Activated CD8-positive, alpha-beta memory T cell treated with anti-CD3 and anti-CD28 coated beads, Interleukin-2, amount 50 U/mL, for 4 hours (primary cell): ENCODE measurements at regions not wholly inside any gene's neighbourhood (a gene's known extent, or its start where the extent isn't known, plus 50 kb on each side); places are given as distances from the start of the nearest gene placed in this dataset.

ENCODE experiments used
- DNase-seq: peaks from one replicate; pipeline ENCODE4 v3.0.0-alpha.2; 2020

DNA sequence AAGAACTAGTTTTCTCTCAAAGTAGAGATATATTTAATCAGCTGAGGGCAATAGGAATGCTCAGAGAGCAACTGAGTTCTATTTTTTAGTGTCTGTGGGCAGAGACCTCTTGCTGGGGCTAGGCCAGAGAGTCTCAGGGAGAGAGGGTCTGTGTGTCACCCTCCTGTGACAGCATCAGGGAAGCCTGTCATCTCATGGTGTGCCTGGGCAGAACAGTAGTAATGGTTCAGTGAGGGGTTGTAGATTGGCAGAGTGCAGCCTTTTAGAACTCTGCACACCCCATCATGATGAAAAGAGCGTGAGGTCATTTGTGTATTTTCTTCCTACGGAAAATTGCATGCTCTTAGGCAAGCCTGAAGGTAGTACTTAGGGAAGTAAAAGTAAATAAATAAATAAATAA lies 1396.5 kb upstream of the AGA start:
- DNase-seq, result no peak

DNA sequence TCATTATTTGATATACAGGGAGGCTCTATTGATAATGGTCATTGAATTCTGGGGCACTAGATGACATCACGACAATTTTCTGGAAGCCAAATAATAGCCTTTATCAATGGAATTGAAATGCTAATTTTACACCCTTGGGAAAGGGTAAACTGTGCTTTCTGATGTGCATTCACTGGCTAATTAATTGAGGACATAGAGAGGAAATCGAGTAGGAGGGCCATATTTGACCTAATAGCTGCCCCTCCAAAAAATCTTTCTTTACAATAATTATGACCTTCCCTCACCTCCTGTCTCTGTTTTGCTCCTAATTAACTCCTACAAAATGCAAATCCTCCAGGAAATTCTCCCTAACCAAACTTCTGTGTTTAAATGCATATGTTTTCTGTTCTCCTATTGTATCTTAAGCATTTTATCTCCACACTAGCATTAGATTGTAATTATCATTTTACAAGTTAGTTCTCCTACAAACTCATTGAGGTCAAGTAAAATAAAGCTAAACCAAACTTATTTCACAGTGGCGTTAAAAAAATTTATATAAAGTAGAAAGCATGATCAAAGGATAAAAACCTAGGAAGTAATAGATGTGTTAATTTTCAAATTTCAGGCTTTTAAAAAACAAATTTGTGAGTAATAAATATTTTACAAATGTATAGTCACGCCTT lies 1414.0 kb upstream of the AGA start:
- DNase-seq, result no peak

DNA sequence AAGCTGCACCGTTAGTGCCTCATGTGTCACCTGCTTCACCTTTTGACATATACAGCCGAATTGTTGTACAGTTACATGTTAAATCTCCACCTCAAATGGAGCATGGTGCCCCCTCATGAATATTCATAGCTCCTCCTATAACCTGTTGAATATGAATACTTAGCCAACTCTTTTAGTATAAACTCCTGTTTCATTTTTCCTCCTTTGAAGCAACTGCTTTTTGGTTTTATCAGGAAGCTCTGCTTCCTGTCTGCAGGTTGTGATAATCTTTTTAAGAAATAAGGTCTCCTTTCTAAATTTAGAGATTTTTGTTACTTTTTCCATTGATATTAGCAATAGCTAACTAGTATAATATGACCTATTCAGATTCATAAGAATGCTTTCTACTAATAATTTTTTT lies 1429.2 kb upstream of the AGA start:
- no peak for DNase-seq

DNA sequence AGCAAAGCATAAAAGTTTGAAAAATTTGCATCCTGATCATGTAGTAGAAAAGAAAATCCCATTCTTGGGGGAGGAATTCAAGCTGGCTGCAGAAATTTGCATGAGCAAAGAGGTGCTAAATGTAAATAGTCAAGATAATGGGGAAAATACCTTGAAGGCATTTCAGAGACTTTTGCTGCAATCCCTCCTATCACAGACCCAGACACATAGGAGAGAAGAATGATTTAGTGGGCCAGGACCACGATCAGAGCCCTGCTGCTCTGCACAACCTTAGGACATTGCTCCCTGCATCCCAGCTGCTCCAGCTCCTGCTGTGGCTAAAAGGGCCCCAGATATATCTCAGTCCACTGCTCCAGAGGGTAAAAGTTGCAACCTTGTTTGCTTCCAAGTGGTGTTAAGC lies 1439.7 kb upstream of the AGA start:
- DNase-seq, result no peak

DNA sequence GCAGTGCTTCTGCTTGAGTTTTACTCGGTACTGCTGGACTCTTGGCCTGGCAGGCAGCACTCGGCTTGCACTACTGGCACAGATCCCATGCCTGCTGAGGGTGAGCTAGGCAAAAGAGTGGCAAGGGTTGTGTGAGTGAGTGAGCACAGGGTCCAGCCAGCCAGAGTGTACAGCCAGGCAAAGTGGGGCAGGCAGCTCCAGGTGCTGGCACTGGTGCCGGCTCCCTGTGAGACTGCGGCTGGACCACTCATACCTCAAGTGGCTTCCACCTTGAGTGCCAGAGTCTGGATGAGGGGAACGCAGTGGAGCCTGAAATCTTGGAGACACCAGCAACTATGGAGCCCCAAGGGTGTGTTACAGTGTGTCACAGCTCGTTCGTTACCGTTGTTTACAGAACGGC lies 1451.9 kb upstream of the AGA start:
- DNase-seq, result no peak

DNA sequence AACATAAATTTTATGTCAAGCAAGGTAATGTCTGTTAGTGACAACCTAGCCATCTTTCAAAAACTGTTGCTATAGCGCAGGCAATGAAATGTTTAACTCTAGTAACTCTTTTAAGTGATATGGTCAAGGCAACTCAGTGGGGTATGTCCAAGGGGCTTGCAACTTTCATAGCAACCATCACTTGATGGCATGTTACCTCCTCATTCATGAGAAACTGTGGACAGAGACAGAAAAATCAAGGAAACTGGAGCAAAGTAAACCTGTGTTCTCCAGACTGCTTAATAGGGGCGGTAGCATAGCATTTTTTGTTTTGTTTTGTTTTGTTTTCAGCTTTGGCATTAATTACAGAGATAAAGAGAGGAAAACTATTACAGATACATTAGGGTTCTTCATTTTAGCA lies 1456.8 kb upstream of the AGA start:
- DNase-seq, result no peak

DNA sequence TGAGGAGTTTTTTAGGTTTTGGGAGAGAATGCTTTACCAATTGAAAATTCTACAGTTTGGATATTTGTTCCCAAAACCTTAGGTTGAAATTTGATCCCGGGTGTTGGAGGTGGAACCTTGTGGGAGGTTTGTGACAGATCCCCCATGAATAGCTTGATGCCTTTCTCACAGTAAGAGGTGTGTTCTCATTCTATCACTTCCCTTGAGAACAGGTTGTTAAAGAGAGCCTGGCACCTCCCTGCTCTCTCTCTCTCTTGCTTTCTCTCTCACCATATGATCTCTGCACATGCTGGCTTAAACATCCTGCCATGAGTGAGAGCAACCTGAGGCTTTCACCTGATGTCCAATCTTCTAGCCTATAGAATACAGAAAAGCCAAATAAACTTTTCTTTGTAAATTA lies 1475.5 kb upstream of the AGA start:
- DNase-seq, result no peak

DNA sequence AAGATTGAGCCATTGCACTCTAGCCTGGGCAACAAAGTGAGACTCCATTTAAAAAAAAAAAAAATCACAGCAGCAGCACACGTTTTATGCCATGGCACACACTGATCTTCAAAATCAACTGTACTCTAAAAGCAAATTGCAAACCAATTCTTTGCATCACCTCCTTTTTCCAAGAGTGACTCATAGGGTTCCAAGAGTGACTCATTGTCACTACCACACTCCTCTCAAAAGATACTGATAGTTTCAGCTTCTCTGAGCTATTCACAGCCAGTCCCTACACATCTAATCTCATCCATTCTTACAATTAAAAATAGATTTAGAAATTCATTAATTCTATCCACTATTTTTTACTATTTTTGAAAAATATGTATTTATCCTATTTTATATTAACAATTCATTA lies 1494.9 kb upstream of the AGA start:
- DNase-seq, result no peak

DNA sequence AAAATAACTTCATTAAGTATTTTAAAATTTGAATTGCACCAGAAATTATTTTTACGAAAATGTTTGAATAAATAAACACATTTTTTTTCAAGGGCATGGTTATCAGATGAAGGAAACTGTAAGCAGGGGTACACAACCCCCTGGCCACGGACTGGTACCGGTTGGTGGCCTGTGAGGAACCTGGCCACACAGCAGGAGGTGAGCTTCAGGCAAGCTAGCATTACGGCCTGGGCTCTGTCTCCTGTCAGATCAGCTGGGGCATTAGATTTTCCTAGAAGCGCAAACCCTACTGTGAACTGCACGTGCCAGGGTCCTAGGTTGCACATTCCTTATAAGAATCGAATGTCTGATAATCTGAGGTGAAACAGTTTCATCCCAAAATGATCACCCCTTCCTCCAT lies 1499.7 kb upstream of the AGA start:
- DNase-seq, result no peak

DNA sequence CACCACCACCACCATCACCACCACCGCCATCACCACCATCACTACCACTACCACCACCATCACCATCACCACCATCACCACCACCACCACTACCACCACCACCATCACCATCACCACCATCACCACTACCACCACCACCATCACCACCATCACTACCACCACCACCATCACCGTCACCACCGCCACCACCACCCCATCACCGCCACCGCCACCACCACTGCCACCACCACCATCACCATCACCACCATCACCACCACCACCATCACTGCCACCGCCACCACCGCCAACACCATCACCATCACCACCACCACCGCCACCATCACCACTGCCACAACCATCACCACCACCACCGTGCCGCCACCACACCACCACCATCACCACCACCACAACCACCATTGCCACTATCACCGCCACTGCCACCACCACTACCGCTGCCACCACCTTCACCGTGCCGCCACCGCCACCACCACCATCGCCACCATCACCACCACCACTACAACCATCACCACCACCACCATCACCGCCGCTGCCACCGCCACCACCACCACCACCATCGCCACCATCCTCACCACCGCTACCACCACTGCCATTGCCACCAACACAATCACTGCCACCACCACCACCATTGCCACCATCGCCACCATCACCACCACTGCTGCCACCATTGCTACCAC lies 1511.3 kb upstream of the AGA start:
- no peak for DNase-seq

DNA sequence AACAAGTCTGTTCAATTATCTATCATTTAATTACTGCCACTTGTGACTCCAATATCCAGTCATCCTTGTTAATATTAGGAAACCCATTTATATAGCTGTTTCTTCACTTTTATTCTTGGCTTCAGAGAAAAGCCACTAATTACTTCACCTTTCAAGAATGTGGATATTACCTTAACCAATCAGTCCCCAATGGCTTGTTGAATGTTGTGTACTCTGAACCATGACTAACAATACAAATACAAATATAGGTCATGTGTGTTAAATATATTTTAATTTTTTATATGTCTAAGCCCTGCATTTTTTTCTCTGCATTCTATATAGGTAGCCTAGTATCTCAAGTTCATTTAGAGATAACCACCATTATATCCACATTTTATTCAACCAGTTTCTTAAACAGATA lies 1513.4 kb upstream of the AGA start:
- DNase-seq, result no peak

DNA sequence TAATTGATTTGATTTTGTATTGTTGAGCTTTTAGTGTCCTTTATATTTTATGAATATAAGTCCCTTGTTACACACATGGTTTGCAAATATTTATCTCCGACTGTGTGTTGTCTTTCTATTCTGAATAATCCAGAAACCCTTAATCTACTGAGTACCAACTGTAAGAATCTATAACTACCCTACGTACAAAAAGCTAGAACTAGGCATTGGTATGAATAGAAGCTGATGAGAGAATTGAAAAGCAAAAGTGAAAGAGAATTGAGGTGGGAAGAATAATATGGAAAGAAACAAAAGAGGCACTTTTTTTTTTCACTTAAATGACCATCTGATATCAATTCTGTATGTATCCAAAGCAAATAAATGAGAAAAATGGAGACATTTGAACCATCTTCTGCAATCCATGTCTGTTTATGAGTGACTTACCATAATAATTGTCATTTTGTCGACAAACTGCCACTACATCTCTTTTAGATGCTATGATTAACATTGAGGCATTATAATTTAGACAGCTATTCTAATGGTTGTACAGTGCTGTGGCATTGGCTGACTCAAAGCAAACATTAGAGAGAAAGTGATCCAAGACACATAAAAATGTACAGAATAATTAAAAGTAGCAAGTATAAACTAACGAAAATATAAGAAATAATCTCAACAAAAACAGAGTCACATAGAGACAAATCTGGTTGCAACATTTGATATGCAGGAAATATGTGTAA lies 1516.6 kb upstream of the AGA start:
- DNase-seq, result no peak

DNA sequence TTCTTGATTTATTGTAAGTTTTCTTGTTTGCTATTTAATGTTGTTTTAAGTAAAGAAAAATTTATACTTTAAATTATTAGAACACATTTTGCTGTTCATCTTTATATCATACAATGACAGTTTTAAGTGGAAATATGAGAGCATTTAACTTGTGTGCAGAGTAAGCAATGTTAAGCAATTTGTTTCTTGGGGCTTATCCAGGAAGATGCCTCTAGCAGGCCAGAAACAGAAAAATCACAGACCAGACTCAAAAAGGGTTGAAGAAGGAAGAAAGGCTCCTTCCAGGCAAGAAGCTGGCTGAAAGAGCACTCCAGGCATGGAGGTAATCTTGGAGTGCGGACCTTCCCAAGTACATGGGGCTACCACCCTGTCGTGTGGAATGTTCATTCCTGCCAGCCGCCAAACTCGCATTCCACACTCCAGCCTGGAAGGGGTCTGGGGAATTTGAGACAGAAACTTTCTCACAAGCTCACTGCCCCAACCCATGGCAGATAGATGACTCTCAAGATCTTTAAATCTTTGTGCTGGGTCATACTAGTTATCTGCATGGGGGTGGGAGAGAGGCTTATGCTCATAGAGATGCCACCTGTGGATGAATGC lies 1521.3 kb upstream of the AGA start:
- no peak for DNase-seq

DNA sequence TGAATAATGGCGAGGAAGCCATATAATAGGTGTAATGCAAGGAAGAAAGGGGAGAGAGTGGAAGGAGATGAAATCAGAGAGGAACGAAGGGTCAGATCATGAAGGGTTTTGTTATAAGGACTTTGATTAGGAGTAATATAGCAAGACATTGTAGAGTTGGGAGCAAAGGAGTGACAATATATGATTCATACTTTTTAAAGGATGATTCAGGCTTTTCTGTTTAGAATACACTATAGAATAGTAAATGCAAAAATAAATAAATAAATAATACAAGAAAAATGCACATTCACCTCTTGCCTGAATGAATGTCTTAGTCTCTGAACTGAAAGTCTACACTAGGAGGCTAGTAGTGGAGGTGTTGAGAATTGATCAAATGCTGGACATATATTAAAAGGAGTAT lies 1524.4 kb upstream of the AGA start:
- DNase-seq, result no peak

DNA sequence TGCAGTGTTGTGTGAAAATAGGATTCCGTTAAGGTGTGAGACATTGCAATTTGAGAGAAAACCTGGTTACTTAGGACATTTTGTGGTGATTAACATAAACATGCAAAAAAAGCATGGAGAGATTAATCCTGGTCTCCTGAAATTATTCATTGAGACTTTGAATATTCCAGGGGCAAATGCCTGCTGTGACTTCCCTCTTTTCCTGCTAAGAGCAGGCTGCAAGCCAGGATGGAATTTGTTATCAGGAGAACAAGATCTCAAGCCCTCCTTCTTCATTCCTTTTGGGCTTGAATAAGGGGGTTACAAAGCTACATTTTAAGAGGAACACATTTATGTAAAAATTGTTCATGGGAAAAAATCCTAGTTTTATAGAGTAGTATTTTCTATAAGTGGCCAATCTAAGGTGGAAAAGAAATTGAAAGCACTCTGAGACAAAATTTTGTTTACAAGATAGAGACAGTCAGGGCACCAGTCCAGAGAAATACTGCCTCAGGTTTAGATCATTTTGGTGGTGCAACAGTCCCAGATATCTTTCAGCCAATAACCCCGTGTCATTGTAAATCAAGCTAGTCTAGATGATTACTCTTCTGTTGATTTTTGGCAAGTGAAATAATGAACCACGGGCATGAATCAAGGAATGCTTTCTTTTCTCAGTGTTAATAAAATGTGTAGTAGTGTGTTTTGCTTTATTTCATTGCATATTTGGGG lies 1528.3 kb upstream of the AGA start:
- DNase-seq, result no peak

DNA sequence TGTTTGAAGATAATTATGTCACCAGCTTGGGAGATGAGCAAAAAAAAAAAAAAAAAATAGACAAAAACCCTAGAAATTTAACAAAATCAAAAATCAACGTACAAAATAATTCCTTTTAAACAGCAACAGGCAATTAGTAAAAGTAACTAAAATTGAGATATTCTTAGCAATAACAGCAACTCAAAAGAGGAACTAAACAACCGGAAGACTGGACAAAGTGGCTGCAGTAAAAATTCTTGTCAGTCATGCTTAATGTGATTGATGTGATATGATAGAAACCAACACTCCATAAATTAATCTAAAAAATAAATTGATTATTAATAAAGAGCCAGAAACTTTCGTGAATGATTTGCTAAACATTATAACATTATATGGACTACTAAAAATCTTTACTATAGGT lies 1534.6 kb upstream of the AGA start:
- no peak for DNase-seq

DNA sequence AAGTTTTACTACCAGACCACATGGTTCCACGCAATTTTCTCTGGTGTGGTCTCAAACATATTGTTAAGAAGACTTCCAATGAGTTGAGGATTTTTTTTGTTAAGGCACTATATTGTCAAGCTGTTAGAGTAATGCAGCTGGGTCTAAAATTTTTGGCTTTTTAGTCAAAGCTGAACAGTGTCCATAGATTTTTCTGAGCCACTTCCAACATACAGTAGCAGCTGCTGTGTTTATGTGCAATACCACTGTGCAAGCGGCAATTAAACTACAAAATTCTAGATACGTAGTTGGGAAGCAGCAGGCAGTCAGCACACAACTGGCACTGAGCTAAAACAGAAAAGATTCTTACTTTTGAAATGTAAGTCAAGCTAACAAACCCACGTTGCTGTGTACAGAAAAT lies 1551.1 kb upstream of the AGA start:
- no peak for DNase-seq

DNA sequence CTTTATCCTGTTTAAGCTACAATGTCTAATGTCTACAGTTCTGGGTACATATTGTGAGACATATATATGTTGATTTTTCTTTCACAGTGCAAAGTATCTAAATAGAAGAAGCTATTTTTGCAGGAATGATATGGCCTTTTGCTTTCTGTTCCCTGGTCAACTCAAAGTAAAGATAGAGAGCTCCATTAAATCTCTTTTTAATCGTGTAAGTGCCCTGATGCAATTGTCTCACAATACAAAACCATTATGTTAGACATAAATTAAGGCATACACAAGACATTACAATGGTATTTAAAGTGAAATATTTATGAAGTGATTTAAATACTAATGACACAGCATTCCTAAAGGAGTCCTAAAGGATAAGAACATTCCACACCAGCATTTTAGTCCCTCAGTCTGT lies 1559.7 kb upstream of the AGA start:
- no peak for DNase-seq

DNA sequence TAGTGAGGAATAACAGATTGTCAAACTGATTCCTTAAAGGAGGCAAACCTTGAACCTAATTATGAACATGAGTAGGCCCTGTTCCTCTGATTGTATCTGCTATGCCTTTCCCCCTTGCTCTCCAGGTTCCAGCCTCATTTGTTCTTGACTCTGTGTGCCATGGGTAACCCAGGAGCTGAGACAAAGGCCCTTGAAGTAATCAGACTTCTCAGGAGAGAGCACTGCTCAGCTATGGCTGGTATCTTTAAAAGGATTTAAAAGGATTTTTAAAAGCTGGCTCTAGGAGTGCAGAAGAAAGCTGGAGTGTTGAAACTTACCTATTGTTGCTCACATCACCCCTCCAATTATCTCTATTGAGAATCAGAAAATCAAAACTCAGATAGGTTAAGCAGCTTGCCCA lies 1565.5 kb upstream of the AGA start:
- no peak for DNase-seq

DNA sequence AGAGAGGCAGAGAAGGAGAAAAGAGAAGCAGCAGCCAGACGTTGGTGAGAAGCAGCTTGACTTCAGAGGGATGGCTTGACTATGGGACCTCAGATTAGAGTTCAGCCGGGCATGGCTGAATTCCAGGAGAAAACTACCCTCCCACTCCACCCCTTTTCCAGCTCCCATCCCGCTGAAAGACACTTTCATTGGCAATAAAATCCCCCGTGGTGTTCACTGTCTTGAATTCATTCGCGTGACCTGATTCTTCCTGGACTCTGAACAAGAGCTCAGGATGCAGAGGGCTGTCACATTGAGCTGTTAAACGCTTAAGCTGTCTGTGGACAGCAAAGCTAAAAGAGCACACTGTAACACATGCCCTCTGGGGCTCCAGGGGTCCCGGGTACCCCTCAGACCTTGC lies 1575.3 kb upstream of the AGA start:
- no peak for DNase-seq

DNA sequence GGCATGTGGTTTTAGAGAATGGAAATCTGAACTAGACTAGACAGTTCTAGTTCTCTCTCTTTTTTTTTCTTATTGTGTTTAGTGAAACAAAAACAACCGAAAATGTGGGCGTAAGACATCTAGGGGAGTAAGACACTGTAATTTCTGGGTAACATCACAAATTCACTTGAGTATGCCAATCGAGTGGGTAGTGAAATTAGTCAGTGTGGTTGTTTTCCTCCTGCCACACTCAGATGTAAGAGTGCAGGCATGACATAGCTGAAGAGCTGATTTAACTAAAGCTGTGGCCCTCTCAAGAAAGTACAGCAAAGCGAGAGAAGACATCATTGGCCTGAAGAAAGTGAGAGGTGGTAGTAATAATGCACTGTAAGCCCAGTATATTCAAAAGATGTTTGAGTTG lies 1585.3 kb upstream of the AGA start:
- DNase-seq, result no peak

DNA sequence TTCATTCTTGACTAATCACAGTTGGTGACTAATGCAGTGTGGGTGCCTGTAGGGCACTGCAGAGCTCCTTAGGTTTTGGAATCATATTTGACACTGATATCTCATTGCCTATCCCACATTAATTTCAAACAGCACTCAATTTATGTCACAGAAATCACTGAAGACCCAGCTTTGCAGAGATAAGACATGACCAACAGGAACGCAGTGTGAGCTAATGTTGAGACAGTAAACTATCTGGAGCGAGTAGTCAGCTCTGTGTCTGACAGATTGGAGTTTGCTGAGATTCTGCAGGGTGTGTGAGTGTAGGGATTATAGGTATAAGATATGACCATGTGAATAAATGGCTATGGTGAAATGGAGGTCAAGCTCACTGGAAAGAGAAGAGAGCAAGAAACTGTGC lies 1586.1 kb upstream of the AGA start:
- no peak for DNase-seq

DNA sequence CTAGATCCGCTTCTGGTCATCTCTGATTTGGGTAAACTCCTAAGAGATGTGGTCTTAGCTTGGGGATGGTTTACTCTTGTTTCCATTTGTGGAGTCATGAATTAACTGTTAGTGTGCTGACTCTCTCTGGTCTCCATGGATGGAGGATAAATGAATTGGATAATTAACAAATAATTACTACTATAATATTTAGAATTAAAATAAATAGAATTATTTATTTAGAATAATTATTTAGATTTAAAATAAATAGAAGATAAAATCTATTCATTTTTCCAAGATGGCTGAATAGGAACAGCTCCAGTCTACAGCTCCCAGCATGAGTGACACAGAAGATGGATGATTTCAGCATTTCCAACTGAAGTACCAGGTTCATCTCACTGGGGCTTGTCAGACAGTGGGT lies 1587.4 kb upstream of the AGA start:
- no peak for DNase-seq

DNA sequence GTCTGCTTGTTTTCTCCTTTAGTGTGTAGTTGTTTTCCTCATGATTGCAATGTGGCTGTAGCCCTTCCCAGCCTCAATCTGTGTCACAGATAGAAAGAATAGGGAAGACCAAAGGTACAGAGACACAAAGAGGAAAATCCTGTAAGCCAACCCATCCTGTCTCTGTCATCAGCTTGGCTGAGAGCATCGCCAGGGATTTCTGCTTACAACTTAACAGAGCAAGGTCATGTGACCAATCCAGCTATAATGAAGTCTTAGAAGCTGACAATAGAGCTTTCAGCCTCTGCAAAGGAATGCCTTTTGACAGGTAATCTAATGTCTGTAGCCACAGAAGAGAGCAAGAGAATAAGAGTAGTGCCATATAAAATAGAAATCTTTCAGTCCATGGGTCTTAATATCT lies 1598.0 kb upstream of the AGA start:
- no peak for DNase-seq
